PC-3 (cell line): ENCODE measurements at regions not wholly inside any gene's neighbourhood (a gene's known extent, or its start where the extent isn't known, plus 50 kb on each side); places are given as distances from the start of the nearest gene placed in this dataset.

Experiments
- ATAC-seq: fragments of 200-7000 bp; cut with Tn5 transposase; 2 replicates; pipeline ENCODE4 v1.9.1; 2020; ENCODE audit warnings: mild to moderate bottlenecking, moderate library complexity
- BruUV-seq: library from RNA; stranded (reverse); fragments of 400-500 nt; replicated peaks from 2 replicates; lab custom pipeline; 2021; lab: Mats Ljungman, UMichigan
- CTCF ChIA-PET: fragments of 300-600 bp; sonication (Branson Sonifier 250); formaldehyde crosslinking; loops from one replicate; lab custom pipeline; 2022; ENCODE audit warnings: antibody characterized with exemption; lab: Charles Lee
- POLR2A ChIA-PET: fragments of 300-600 bp; sonication (Branson Sonifier 250); formaldehyde crosslinking; loops from one replicate; lab custom pipeline; 2022; ENCODE audit warnings: antibody characterized with exemption; ENCODE audit not compliant: unreplicated experiment; lab: Charles Lee
- DNase-seq: peaks from one replicate; pipeline ENCODE4 v3.0.0-alpha.2; 2015
- H2AFZ ChIP-seq: fragments of 300-600 bp; sonication (generic); 2 replicates; pipeline ENCODE4 v1.6.0; 2016; ENCODE audit warnings: antibody characterized with exemption, low read length
- H3F3A ChIP-seq: fragments of 300-600 bp; sonication (generic); one replicate; pipeline ENCODE4 v1.6.0; 2017; ENCODE audit warnings: antibody characterized with exemption, low read length, control low read depth, mild to moderate bottlenecking; ENCODE audit not compliant: unreplicated experiment
- H3K27ac ChIP-seq: fragments of 300-600 bp; sonication (generic); 2 replicates; pipeline ENCODE4 v1.5.1; 2016; ENCODE audit warnings: mild to moderate bottlenecking, low read length
- H3K27me3 ChIP-seq: fragments of 300-600 bp; sonication (generic); 2 replicates; pipeline ENCODE4 v1.6.1; 2016; ENCODE audit warnings: low read length, mixed read lengths
- H3K36me3 ChIP-seq: fragments of 300-600 bp; sonication (generic); 2 replicates; pipeline ENCODE4 v1.6.1; 2016; ENCODE audit warnings: low read depth, mixed run types, low read length, mixed read lengths
- H3K4me1 ChIP-seq: fragments of 300-600 bp; sonication (generic); 2 replicates; pipeline ENCODE4 v1.5.1; 2016; ENCODE audit warnings: low read length; ENCODE audit not compliant: insufficient read depth
- H3K4me2 ChIP-seq: fragments of 300-600 bp; sonication (generic); 2 replicates; pipeline ENCODE4 v1.6.0; 2016; ENCODE audit warnings: low read length
- H3K4me3 ChIP-seq: fragments of 300-600 bp; sonication (generic); 2 replicates; pipeline ENCODE4 v1.5.1; 2016; ENCODE audit warnings: mild to moderate bottlenecking, low read length, mixed read lengths
- H3K79me2 ChIP-seq: fragments of 300-600 bp; sonication (generic); 2 replicates; pipeline ENCODE4 v1.6.1; 2017; ENCODE audit warnings: low read length, mixed read lengths
- H3K9ac ChIP-seq: fragments of 300-600 bp; sonication (generic); 2 replicates; pipeline ENCODE4 v1.6.0; 2016; ENCODE audit warnings: mild to moderate bottlenecking, low read length
- H3K9me2 ChIP-seq: fragments of 300-600 bp; sonication (generic); replicated peaks from 2 replicates; pipeline ENCODE4 v1.6.1; 2016; ENCODE audit warnings: mixed run types, low read length, mixed read lengths
- H3K9me3 ChIP-seq: fragments of 300-600 bp; sonication (generic); 2 replicates; pipeline ENCODE4 v1.6.1; 2016; ENCODE audit warnings: low read length, mixed read lengths
- H4K20me1 ChIP-seq: fragments of 300-600 bp; sonication (generic); 2 replicates; pipeline ENCODE4 v1.6.1; 2016; ENCODE audit warnings: low read length, mixed read lengths
- CTCF ChIP-seq: fragments of 300-600 bp; sonication (generic); conservative IDR thresholded peaks from 2 replicates; pipeline ENCODE4 v1.5.1; 2017; ENCODE audit warnings: antibody characterized with exemption, low read depth, mild to moderate bottlenecking, low read length
- EZH2 ChIP-seq: fragments of 300-600 bp; sonication (generic); IDR thresholded peaks from one replicate; pipeline ENCODE4 v1.6.1; 2017; ENCODE audit warnings: antibody characterized with exemption, mild to moderate bottlenecking, low read length; ENCODE audit not compliant: unreplicated experiment
- EZH2phosphoT487 ChIP-seq: fragments of 300-600 bp; sonication (generic); IDR thresholded peaks from 2 replicates; pipeline ENCODE4 v1.6.1; 2018; ENCODE audit warnings: mild to moderate bottlenecking, antibody characterized with exemption, low read length, borderline replicate concordance
- intact Hi-C: fragments of 100-400 bp; cut with micrococcal nuclease; formaldehyde crosslinking; loops from 2 replicates; pipeline ENCODE4 v1.9.0; 2023

GRCh38 chr20:4303136-4303535 is 54.0 kb upstream of the ADRA1D start:
- no peaks in the 10 kb centered on the region for H3K27me3 ChIP-seq
- BruUV-seq: no TSS peak
- intact Hi-C loops: no loop called here

GRCh38 chr20:4300921-4301320 is 51.8 kb upstream of the ADRA1D start:
- H3K36me3 ChIP-seq: no peaks in the 10 kb centered on the region
- H3F3A ChIP-seq: no peaks in the 10 kb centered on the region
- no peak overlapping the region for H2AFZ ChIP-seq
- no peaks in the 10 kb centered on the region for H3K4me1 ChIP-seq
- H3K9me3 ChIP-seq: no peaks in the 10 kb centered on the region
- no peak overlapping the region for H3K9ac ChIP-seq
- no peaks in the 10 kb centered on the region for H4K20me1 ChIP-seq
- no peak overlapping the region for H3K4me2 ChIP-seq
- intact Hi-C loops: no loop called here
- no peak for ATAC-seq
- CTCF ChIA-PET: no interaction called here
- no peak for TF ChIP-seq EZH2phosphoT487
- no peak for TF ChIP-seq CTCF
- TF ChIP-seq EZH2: no peak
- no peak overlapping the region for H3K4me3 ChIP-seq
- no peaks in the 10 kb centered on the region for H3K79me2 ChIP-seq
- POLR2A ChIA-PET: no interaction called here
- no peak overlapping the region for H3K27ac ChIP-seq
- H3K9me2 ChIP-seq: no peaks in the 10 kb centered on the region
- DNase-seq: no peak
- BruUV-seq: no TSS peak
- H3K27me3 ChIP-seq: no peaks in the 10 kb centered on the region

More at GRCh38 chr20:4303136-4303535, 54.0 kb upstream of the ADRA1D start:
- Histone ChIP-seq H3K27ac (no peak overlapping the region), H3K4me1 (no peaks in the 10 kb centered on the region), H4K20me1 (no peaks in the 10 kb centered on the region), H3K79me2 (no peaks in the 10 kb centered on the region), H3K9me2 (no peaks in the 10 kb centered on the region), H3K9me3 (no peaks in the 10 kb centered on the region), H3K4me2 (no peak overlapping the region), H3K9ac (no peak overlapping the region), H3K4me3 (no peak overlapping the region), H2AFZ (no peak overlapping the region), H3K36me3 (no peaks in the 10 kb centered on the region), H3F3A (no peaks in the 10 kb centered on the region)
- ATAC-seq: no peak
- CTCF ChIA-PET: no interaction called here
- no peak for DNase-seq
- TF ChIP-seq EZH2phosphoT487: no peak
- no peak for TF ChIP-seq CTCF
- no peak for TF ChIP-seq EZH2
- POLR2A ChIA-PET: no interaction called here

GRCh38 chr20:4300401-4300800 is 51.3 kb upstream of the ADRA1D start:
- ChIA-PET POLR2A (no interaction called here), CTCF (no interaction called here)
- H3K4me2 ChIP-seq: no peak overlapping the region
- H3K36me3 ChIP-seq: no peaks in the 10 kb centered on the region
- no peaks in the 10 kb centered on the region for H3K9me3 ChIP-seq
- H3K4me1 ChIP-seq: no peaks in the 10 kb centered on the region
- no peak overlapping the region for H2AFZ ChIP-seq
- no peak overlapping the region for H3K9ac ChIP-seq
- H3K4me3 ChIP-seq: no peak overlapping the region
- BruUV-seq: no TSS peak
- no peak overlapping the region for H3K27ac ChIP-seq
- ATAC-seq (no peak), DNase-seq (no peak)
- no peaks in the 10 kb centered on the region for H3K9me2 ChIP-seq
- H3K27me3 ChIP-seq: no peaks in the 10 kb centered on the region
- no peaks in the 10 kb centered on the region for H3F3A ChIP-seq
- no peaks in the 10 kb centered on the region for H3K79me2 ChIP-seq
- TF ChIP-seq CTCF: no peak
- no peak for TF ChIP-seq EZH2phosphoT487
- no peak for TF ChIP-seq EZH2
- intact Hi-C loops: no loop called here
- no peaks in the 10 kb centered on the region for H4K20me1 ChIP-seq
